HG02642 (cell line): ENCODE measurements at regions not wholly inside any gene's neighbourhood (a gene's known extent, or its start where the extent isn't known, plus 50 kb on each side); places are given as distances from the start of the nearest gene placed in this dataset.
"Not testable (repeated sequence)": the region's sequence is repeated elsewhere in the genome, so short reads cannot be mapped to it uniquely, and the experiment has no call there.

ENCODE experiments used
- ATAC-seq: cut with Tn5 transposase; IDR thresholded peaks from one replicate; pipeline ENCODE4 v1.9.1; 2021; ENCODE audit warnings: mild to moderate bottlenecking; ENCODE audit not compliant: unreplicated experiment, poor library complexity

DNA sequence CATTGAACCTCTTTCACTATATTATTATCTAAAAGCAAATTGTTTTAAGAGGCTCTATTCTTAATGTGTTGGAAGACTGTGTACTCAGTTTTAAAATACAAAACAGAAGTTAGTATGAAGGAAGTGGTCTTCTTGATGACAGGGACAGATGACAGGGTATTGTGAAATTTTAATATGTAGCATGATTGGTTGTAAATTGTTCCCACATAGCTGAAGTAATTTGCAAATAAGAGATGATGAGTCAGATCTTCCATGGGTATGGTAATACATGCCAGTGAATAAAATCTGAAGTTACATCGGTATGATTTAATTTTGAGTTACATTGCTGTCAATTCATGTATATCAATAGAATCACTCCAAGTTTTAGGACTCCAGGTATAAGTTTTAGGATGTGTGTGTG, 454.8 kb downstream of the AEBP2 start:
- ATAC-seq = no peak

DNA sequence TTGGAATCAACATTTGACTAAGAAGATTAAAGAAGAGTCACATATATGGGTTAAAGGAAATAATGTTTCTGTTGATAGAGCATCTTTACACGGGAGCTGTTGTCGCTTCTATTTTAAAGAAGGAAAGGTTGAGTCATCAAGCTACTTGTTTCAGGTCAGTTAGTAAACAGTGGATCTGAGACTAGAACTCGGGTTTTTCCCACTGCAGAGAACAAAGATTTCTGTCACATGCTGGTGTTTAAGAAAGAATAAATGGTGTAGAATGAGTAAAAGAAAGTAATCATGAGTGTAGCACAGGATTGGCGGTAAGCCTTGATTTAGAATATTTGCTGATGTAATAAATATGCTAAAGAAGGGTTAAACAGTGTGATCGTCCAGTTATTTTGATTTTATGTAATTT, 455.5 kb downstream of the AEBP2 start:
- peak; percentile 86 for ATAC-seq

DNA sequence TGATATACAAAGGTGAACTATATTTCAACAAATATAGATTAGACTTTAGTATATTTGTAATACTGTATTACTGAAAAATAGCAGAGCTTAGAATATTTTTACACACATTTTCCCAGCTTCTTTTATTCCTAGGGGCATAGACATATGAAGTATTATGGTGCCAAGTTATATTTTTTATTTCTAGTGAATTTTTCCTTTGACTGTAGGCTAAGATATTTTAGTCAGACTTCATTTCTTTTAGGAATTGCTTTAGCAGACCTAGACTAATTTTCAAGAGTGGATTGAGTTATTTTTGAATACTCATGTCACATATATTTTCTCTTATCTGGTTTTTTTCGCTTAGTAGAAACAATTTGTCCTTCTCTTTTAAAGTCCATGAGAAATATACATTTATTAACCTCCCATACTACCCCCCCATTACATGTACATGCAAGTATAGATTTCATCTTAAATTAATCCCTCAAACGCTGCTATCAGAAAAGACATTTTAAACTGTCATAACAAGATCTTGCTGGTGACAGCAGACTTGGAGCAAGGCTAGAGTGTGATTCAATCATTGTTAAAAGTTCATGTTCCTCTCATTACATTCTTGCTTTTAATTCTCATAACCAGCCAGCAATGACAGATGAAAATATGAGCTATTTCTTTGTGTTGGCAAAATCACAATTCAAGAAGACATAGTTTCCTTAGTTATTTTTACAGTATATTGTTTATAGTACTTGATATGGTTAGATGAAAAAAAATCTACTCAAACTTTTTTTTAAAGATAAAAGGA, 456.1 kb downstream of the AEBP2 start:
- ATAC-seq = no peak

DNA sequence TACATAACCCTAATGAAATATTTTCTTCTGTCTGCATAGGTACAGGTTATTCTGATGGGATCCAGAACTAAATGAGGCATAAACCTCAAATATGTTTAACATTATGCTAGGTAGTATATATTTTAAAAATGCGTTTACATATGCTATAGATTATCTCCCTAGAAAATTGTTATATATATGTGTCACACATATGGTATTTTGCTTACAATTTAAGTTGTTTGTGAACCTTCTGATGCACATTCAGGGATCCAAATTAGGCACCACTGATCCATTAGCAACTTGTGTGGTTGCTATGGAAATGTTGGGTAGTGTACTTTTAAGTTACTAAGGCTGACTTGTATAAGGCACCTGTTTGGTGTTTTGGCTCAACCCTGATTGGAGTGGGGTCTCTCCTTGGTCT, 456.7 kb downstream of the AEBP2 start:
- ATAC-seq = no peak

DNA sequence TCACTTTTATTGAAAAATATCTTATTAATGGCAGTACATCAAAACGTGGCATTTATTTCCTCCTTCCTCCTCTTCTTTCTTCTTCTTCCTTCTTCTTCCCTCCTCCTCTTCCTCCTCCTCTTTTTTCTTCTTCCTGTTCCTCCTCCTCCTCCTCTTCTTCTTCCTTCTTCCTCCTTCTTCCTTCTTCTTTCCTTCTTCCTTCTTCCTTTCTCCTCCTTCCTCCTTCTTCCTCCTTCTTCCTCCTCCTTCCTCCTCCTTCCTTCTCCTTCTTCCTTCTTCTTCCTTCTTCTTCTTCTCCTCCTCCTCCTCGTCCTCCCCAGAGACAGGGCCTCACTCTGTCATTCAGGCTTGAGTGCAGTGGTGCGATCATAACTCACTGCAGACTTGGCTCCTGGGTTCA, 457.2 kb downstream of the AEBP2 start:
- no peak for ATAC-seq

DNA sequence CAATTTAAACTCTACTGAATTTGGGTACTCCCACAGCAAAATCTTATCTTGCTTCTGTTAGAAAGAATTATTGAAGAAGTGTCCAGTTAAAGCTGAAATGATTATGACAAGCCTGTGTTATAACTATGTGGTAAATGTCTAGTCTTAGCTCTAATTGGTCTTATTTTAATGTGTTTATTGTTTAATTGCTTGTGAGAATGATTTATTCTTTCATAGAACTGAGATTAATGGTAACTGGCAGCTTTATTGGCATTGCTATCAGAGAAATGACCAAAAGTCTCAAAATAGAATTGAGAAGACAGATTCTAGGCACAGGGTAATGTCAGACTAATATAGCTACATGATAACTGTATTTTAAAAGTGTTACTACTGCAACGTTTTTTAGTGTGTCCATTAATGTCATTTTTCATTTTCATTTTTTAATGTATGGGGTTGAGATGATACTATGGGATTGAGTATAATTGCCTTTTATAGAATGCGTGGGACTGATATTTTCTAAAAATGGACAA, 458.7 kb downstream of the AEBP2 start:
- no peak for ATAC-seq

DNA sequence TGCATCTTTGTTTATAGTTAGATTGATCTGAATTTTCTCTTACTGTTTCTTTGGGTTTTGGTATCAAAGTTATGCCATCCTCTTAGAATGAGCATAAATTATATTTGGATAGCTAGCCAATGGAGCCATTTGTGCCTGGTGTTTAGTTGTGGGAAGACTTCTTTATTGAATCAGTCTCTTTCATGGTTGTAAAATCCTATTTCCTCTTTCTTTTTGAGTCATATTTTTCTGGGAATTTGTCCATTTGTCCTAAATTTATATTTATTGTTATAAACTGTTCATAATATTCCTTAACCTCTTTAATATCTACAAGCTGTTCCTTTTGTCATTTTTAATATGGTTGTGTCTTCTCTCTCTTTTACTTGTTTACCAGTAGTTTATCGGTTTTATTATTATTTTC, 462.5 kb downstream of the AEBP2 start:
- no peak for ATAC-seq

DNA sequence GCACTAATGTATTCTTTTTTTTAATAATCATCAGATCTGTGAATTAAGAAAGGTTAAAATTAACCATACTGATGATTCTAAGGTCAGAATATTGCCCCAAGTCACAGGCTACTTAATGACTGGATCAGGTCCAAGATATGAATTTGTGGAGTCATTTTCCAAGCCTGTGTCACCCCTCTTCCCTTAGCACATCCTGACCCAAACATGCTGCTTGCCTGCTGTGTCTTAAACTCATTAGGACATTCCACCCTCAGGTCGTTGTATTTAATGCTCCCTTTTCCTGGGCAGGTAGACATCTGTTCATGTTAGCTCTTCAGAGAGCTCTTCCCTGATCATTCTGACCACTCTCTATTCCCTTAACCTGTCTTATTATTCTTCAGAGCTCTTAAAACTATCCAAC, 463.5 kb upstream of the PDE3A start:
- ATAC-seq = no peak

DNA sequence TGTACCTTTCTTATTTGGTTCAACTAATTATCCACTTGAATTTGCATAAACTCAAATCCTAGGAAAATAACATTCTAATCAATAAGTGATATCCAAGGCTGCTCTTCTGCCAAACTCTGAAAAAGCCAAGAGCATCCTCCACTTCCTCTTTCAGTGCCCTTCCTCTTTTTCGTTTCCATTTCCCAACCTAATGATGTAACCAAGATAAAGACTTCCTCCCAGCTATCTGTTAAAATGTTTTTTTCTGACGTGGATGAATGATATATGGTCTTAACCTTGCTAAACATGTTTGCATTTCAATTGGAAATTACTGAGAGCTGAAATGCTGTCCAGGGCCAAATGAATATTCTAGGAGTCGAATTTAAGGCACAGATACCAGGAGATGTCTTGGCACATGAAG, 459.5 kb upstream of the PDE3A start:
- ATAC-seq = no peak

DNA sequence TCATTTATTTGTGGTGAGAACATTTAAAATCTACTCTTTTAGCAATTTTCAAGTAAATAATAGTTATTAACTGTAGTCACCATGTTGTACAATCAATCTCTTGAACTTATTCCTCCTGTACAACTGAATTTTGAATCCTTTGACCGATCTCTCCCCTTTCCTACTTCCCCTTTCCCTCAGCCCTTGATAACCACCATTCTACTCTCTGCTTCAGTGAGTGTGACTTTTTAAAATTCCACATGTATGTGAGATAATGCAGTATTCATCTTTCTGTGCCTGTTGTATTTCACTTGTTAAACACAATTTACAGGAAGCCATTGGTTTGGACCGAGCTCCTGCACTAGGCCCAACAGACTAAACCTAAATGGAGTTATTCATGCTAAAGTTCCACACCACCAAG, 458.9 kb upstream of the PDE3A start:
- ATAC-seq = no peak

DNA sequence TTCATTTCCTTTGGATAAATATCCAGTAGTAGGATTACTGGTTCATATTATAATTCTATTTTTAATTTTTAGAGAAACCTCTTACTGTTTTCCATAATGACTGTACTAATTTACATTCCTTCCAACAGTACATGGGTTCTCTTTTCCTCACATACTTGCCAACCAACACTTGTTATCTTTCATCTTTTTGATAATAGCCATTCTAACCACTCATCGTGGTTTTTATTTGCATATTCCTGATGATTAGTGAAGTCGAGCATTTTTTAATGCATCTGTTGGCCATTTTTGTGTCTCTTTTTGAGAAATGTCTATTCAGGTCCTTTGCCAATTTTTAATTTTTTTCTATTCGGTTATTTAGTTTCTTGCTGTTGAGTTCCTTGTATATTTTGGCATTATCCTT, 457.7 kb upstream of the PDE3A start:
- no peak for ATAC-seq

DNA sequence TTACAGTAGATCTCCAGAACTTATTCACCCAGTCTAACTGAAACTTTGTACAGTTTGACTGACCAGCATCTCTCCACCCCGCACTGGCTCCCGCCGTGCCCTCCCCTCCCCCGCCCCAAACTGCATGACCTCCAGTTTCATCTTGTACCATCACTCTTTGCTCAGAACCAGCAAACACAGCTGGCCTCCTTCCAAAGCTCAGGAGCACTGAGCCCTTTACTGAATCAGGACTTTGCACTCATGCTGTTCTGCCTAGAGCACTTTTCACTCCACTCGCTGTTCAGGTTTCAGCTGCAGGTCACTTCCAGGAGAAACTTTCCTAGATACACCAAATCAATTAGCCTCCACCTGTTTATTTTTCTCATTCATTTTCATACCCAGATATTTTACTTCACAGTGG, 455.3 kb upstream of the PDE3A start:
- ATAC-seq = no peak

DNA sequence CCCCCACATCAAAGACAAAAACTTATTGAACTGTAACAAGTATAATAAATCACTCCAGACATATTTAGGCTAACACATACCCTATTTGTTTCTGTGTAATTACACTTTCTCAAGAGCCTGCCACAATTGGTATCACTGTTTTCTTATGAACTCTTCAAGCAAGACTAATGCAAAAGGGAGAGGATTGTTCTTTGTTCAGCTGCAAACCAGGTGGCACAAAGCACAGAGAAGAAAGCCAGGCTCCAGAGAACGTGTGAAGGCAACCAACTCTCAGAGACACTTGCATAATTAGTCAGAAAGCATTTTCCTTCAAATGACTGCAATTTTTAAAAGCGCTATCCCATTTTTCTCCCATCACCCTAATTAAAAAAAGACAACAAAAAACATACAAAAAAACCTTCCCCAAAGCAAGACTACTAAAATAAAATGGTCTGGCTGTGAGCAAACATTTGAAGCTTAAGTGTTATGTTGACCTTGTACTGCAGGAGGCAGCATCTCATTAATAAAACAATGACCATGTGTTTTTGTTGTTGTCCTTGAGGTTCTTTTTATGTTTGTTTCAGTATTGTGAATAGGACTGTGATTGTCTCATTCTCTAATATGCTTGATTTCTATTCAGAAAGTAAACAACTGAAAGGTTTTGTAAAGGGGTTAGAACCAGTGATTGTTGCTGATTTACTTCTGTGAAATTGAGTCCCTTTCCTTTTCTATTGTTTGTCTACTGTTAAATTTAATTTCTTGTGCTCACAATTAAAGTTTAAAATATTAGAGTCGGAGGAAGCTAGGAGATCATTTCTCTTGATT, 452.7 kb upstream of the PDE3A start:
- no peak for ATAC-seq

DNA sequence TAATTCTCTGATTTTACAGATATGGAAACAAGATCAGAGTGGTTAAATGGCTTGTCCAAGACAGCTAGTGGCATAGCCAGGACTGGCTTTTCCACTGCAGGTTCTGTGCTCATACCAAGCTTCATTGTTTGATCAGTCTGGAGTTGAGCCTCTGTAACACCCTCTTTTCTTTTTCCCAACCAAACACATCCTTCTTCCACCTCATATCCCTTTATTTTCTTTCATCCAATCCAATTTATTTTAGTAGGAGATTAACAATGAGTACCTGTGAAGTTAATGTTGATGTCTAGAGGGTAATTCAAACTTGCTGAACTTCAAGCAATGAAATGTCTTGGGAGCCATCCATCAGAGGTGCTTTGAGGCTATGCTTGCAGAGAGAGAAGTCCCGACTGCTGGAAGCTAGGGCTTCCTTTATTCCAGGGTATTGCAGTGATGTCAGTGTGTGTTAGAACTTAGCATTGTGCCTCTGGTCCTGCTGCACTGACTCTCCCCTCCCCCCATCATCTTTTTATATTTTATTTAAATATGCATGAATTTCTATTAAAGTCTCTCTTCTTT, 452.1 kb upstream of the PDE3A start:
- no peak for ATAC-seq

DNA sequence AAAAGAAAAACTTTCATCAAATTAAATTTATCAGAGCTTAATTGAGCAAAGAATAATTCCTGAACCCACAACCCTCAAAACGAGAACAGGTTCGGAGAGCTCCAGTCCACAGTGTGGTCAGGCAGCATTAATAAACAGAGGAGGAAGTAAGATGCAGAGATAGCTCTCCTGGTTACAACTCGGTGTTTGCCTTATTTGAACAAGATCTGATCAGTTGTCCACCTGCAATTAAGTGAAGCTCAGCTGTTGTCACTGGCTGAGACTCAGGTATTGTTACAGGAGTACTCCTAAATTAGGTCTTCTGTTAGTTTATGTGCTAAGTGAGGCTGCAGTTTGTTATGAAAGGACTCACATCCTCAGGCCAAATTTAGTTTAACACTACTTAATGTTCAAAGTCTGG, 451.4 kb upstream of the PDE3A start:
- ATAC-seq = no peak

DNA sequence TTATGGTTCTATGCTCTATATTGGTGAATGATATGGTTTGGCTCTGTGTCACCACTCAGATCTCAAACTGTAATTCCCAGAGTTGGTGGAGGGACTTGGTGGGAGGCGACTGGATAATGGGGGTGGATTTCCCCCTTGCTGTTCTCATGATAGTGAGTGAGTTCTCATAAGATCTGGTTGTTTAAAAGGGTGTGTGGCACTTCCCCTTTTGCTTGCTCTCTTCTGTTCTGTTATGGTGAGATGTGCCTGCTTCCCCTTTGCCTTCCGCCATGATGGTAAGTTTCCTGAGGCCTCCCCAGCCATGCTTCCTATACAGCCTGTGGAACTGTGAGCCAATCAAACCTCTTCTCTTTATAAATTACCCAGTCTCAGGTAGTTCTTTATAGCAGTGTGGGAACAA, 446.6 kb upstream of the PDE3A start:
- ATAC-seq = not testable (repeated sequence)

DNA sequence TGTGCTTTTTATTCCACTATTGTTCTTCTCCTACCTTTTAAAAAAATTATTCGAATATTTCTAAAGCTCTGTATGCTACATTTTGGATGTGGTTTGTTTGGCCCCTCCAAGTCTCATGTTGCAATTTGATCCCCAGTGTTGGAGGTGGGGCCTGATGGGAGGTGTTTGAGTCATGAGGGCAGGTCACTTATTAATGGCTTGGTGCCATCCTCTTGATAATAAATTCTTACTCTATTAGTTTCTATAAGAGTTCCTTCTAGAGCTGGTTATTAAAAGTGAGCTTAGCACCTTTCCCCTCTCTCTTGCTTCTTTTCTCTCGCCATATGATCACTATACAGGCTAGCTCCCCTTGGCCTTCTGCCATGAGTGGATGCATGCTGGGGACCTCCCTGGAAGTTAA, 445.6 kb upstream of the PDE3A start:
- no peak for ATAC-seq

DNA sequence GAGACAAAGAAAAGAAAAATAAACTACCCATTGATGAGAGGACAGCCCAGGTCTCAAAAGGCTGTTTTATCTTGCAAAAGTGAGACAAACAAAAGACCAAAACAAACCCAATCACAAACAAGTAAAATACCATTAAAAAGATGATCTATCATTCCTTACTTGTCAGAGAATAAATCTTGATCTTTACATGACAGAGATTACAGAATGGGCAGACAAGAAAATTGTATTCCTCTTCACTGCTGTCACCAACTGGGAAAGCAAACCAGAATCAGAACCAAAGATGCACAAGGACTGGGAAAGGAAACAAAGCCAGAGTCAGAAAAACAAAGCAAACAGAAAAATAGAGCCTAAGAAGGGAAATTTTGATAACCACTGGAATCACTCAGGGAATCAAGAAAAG, 444.0 kb upstream of the PDE3A start:
- ATAC-seq = no peak

DNA sequence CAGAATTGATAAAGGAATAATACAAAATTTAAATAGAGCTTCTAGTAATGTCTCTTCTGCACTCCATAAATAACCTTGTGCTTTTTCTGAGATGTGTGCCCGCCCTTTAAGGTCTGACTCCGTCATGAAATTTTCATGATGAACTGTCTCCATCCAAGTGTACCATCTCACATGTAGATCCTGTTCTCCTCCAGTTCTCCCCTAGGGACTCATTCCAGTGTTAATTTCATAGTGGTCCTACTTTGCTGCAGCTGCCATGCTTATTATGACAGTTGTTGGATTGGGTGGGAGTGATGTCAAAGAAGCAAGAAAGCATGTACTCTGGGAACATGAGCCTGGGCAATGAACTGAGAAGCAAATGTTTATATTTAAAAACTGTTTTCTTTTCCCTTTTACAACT, 442.5 kb upstream of the PDE3A start:
- no peak for ATAC-seq

DNA sequence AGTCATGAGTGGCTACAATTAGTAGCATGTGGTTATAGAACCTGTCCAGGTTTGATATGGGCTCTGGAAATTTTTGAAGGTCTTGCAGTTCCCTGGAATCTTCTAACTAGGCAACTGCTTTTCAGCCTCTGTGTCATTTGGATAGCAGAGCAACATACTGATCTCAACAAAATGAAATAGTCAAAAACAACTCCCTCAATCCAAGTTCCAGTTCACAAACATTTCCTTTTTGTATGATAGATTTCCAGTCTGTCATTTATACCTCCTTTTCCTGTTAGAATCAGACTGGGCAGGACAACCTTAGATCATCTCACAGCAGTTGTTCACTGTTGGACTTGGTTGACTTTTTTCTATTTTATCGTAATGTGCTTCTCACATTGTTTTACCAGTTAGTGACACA, 442.1 kb upstream of the PDE3A start:
- ATAC-seq = no peak

DNA sequence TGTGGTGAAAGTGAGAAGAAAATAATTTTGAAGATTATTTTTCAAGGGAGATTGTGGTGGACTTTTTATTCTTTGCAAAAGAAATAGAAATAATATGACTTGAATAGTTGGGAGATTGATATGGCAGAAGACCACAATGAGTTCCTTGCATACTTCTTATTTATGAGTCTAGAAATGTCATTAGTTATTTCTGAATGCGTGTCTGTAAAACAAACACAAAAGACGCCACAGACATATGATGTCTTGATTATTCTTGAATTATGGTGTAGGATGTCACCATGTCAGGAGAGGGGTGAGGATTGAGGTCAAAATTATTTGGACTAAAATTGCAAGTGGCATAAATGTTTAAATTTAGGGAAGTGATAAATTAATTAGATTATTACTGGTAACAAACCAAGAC, 440.7 kb upstream of the PDE3A start:
- no peak for ATAC-seq
